HUES64 (cell line): ENCODE measurements at regions not wholly inside any gene's neighbourhood (a gene's known extent, or its start where the extent isn't known, plus 50 kb on each side); places are given as distances from the start of the nearest gene placed in this dataset.
"Not testable (repeated sequence)": the region's sequence is repeated elsewhere in the genome, so short reads cannot be mapped to it uniquely, and the experiment has no call there.

ENCODE experiments used
- H3K27ac ChIP-seq: 2 replicates; pipeline ENCODE4 v1.7.0; 2013; ENCODE audit warnings: low read depth, low read length, inconsistent platforms
- H3K27me3 ChIP-seq: 2 replicates; pipeline ENCODE4 v1.6.1; 2013; ENCODE audit warnings: mild to moderate bottlenecking, low read length; ENCODE audit not compliant: insufficient read depth
- H3K36me3 ChIP-seq: 2 replicates; pipeline ENCODE4 v1.6.1; 2013; ENCODE audit warnings: mild to moderate bottlenecking, low read length; ENCODE audit not compliant: insufficient read depth
- H3K4me1 ChIP-seq: 2 replicates; pipeline ENCODE4 v1.6.1; 2013; ENCODE audit warnings: mild to moderate bottlenecking, low read length, moderate library complexity; ENCODE audit not compliant: insufficient read depth
- H3K4me3 ChIP-seq: 2 replicates; pipeline ENCODE4 v1.5.1; 2013; ENCODE audit warnings: mild to moderate bottlenecking, low read length, moderate library complexity
- H3K9ac ChIP-seq: 2 replicates; pipeline ENCODE4 v1.6.1; 2013; ENCODE audit warnings: mild to moderate bottlenecking, low read depth, low read length
- H3K9me3 ChIP-seq: 2 replicates; pipeline ENCODE4 v1.6.1; 2013; ENCODE audit warnings: low read depth, low read length; ENCODE audit not compliant: insufficient read depth
- WGBS: fragments of 150-250, 120-280 bp; methylation state at CpG from one replicate; pipeline ENCODE4 v1.1.7; 2013; ENCODE audit warnings: missing lambda C conversion rate; 5-methylcytosine and 5-hydroxymethylcytosine counted together

GRCh38 chr5:17012289-17012688 is 76.2 kb upstream of the MYO10 start:
- no peak overlapping the region for H3K27ac ChIP-seq
- WGBS, result 95% methylated on average over 3 of the region's 3 CpGs
- H3K4me1 ChIP-seq, result no peaks in the 10 kb centered on the region
- no peak overlapping the region for H3K4me3 ChIP-seq
- H3K9me3 ChIP-seq, result no peaks in the 10 kb centered on the region
- no peaks in the 10 kb centered on the region for H3K27me3 ChIP-seq
- H3K36me3 ChIP-seq, result no peaks in the 10 kb centered on the region
- no peak overlapping the region for H3K9ac ChIP-seq

DNA sequence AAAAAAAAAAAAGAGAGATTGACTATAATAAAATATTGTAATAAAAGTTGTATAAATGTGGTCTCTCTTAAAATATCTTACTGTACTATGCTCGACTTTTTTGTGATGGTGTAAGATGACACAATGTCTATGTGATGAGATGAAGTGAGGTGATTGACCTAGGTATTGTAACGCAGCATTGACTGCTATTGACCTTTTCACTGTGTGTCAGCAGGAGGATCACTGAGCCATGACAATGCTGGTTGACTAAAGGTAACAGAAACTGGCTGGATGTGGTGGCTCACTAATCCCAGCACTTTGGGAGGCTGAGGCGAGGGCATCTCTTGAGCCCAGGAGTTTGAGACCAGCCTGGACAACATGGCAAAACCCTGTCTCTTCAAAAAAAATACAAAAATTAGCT is 78.6 kb upstream of the MYO10 start:
- H3K4me3 ChIP-seq, result no peak overlapping the region
- 88% methylated on average over 3 of the region's 3 CpGs for WGBS
- H3K27me3 ChIP-seq, result no peaks in the 10 kb centered on the region
- H3K36me3 ChIP-seq, result no peaks in the 10 kb centered on the region
- H3K27ac ChIP-seq, result no peak overlapping the region
- no peaks in the 10 kb centered on the region for H3K4me1 ChIP-seq
- no peaks in the 10 kb centered on the region for H3K9me3 ChIP-seq
- H3K9ac ChIP-seq, result no peak overlapping the region

DNA sequence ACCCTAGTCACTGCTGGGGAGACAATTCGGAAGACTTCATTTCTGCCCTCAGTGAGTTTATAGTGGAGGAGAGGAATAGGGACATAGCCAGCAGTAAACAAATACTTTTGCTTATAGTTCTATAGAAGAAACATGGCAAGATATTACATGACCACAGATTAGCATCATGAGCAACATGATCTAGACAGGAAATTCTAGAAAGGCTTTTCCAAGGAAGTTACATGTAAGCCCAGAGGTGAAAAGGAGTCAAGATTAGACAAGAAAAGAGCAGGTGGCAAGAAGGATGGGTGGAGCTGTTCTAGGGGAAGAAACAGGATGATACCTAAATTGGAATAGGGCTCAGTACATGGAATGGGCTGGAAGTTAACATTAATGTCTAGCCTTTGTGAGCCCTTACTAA is 82.8 kb upstream of the MYO10 start:
- H3K27ac ChIP-seq, result no peak overlapping the region
- no peaks in the 10 kb centered on the region for H3K36me3 ChIP-seq
- no peak overlapping the region for H3K9ac ChIP-seq
- no CpG with 5 or more reads among the region's 1 CpG for WGBS
- no peaks in the 10 kb centered on the region for H3K9me3 ChIP-seq
- H3K4me3 ChIP-seq, result no peak overlapping the region
- no peaks in the 10 kb centered on the region for H3K27me3 ChIP-seq
- no peaks in the 10 kb centered on the region; the same call in 1 of the 2 replicates for H3K4me1 ChIP-seq

GRCh38 chr5:17019324-17019723 is 83.2 kb upstream of the MYO10 start:
- no peaks in the 10 kb centered on the region for H3K27me3 ChIP-seq
- no peaks in the 10 kb centered on the region; the same call in 1 of the 2 replicates for H3K4me1 ChIP-seq
- H3K9me3 ChIP-seq, result no peaks in the 10 kb centered on the region
- H3K9ac ChIP-seq, result no peak overlapping the region
- no peak overlapping the region for H3K27ac ChIP-seq
- H3K36me3 ChIP-seq, result no peaks in the 10 kb centered on the region
- 91% methylated on average over 6 of the region's 6 CpGs for WGBS
- H3K4me3 ChIP-seq, result no peak overlapping the region

GRCh38 chr5:17020678-17021601 is 84.9 kb upstream of the MYO10 start:
- no peak overlapping the region for H3K27ac ChIP-seq
- H3K27me3 ChIP-seq, result no peaks in the 10 kb centered on the region
- no peaks in the 10 kb centered on the region for H3K9me3 ChIP-seq
- H3K9ac ChIP-seq, result no peak overlapping the region
- H3K4me3 ChIP-seq, result no peak overlapping the region
- WGBS, result 94% methylated on average over 8 of the region's 8 CpGs
- no peaks in the 10 kb centered on the region; the same call in 1 of the 2 replicates for H3K4me1 ChIP-seq
- H3K36me3 ChIP-seq, result no peaks in the 10 kb centered on the region

GRCh38 chr5:17021602-17021932 is 85.5 kb upstream of the MYO10 start:
- no peaks in the 10 kb centered on the region for H3K9me3 ChIP-seq
- no peak overlapping the region for H3K4me3 ChIP-seq
- H3K27me3 ChIP-seq, result no peaks in the 10 kb centered on the region
- no peaks in the 10 kb centered on the region; the same call in 1 of the 2 replicates for H3K4me1 ChIP-seq
- no peak overlapping the region for H3K27ac ChIP-seq
- no peaks in the 10 kb centered on the region for H3K36me3 ChIP-seq
- no peak overlapping the region for H3K9ac ChIP-seq

DNA sequence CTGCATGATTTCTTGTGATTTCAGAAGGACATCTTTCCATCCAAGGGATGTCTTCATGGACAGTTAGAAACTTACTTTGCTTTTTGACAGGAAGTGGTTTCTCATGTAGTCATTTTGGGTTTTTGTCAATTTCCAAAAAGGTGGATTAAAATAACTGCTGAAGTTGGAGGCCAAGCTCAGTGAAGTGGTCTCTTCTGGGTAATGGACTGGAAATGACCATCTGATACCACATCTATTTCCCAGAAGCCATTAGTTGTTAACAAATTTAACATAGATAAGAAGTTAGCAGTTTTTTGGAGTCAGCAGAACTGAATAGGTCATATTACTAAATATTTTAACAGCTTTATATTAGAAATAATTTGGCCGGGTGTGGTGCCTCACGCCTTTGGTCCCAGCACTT is 86.2 kb upstream of the MYO10 start:
- Histone ChIP-seq H3K4me1 (no peaks in the 10 kb centered on the region; the same call in 1 of the 2 replicates), H3K27ac (no peak overlapping the region), H3K9me3 (no peaks in the 10 kb centered on the region), H3K4me3 (no peak overlapping the region), H3K36me3 (no peaks in the 10 kb centered on the region), H3K9ac (no peak overlapping the region), H3K27me3 (no peaks in the 10 kb centered on the region)
- 97% methylated on average over 2 of the region's 2 CpGs for WGBS

DNA sequence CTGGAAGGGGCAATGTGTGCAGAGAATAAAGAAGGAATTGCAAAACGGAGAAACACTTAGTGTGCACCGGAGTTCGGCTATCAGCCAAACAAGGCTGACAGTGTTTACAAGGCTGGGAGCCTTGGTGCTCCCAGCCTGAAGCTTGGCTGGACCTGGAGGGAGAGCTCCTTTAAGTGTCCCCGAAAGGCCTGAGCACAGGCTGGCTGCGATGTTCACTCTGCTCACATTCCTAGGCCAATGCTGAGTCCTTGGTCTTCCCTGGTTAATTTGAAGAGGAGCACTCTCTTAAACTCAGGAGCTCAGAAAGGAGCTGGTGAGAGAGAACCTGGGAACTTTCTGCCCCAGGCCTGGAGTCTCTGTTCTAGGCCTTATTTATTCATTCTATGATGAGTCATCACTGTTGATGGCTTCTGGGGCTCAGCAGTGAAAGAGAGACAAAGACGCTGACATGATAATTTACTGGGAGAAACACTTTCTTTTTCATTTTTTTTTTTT is 88.6 kb upstream of the MYO10 start:
- H3K4me1 ChIP-seq, result no peaks in the 10 kb centered on the region; the same call in 1 of the 2 replicates
- H3K9me3 ChIP-seq, result no peaks in the 10 kb centered on the region
- no peak overlapping the region for H3K4me3 ChIP-seq
- no peaks in the 10 kb centered on the region for H3K27me3 ChIP-seq
- WGBS, result 90% methylated on average over 5 of the region's 6 CpGs
- H3K36me3 ChIP-seq, result no peaks in the 10 kb centered on the region
- no peak overlapping the region for H3K27ac ChIP-seq
- H3K9ac ChIP-seq, result no peak overlapping the region

GRCh38 chr5:17031659-17032277 is 95.7 kb upstream of the MYO10 start:
- not testable (repeated sequence) for H3K4me3 ChIP-seq, H3K9ac ChIP-seq, H3K9me3 ChIP-seq, H3K4me1 ChIP-seq, H3K27ac ChIP-seq, H3K36me3 ChIP-seq, H3K27me3 ChIP-seq
- WGBS, result 95% methylated on average over 23 of the region's 24 CpGs

DNA sequence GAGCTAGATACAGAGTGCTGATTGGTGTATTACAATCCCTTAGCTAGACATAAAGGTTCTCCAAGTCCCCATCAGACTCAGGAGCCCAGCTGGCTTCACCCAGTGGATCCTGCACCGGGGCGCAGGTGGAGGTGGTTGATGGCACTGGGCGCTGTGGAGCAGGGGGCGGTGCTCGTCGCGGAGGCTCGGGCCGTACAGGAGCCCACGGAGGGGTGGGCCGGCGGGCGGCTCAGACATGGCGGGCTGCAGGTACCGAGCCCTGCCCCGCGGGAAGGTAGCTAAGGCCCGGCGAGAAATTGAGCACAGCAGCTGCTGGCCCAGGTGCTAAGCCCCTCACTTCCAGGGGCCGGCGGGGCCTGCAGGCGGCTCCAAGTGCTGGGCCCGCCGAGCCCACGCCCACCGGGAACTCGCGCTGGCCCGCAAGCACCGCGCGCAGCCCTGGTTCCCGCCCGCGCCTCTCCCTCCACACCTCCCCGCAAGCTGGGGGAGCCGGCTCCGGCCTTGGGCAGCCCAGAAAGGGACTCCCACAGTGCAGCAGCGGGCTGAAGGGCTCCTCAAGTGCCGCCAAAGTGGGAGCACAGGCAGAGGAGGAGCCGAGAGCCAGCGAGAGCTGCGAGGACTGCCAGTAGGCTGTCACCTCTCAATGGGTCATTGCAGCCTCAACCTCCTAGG is 96.4 kb upstream of the MYO10 start:
- H3K27me3 ChIP-seq, H3K36me3 ChIP-seq, H3K4me3 ChIP-seq, H3K27ac ChIP-seq, H3K4me1 ChIP-seq, H3K9ac ChIP-seq, H3K9me3 ChIP-seq: not testable (repeated sequence)
- 96% methylated on average over 43 of the region's 43 CpGs for WGBS

- not testable (repeated sequence) for H3K9ac ChIP-seq, H3K9me3 ChIP-seq, H3K36me3 ChIP-seq, H3K4me3 ChIP-seq, H3K4me1 ChIP-seq, H3K27me3 ChIP-seq, H3K27ac ChIP-seq
- 100% methylated on average over 2 of the region's 2 CpGs for WGBS
These were observed 98.9 kb upstream of the MYO10 start for GRCh38 chr5:17034992-17035391.
